Upper lobe of left lung (tissue), 6 donors: ENCODE measurements at regions not wholly inside any gene's neighbourhood (a gene's known extent, or its start where the extent isn't known, plus 50 kb on each side); places are given as distances from the start of the nearest gene placed in this dataset.

Experiments
- ATAC-seq, 2 donors: fragments of 200-7000 bp; cut with Tn5 transposase; one replicate each; pipeline ENCODE4 v1.9.1; 2022; ENCODE audit warnings: mild to moderate bottlenecking in 2 of 2, moderate library complexity in 2 of 2; ENCODE audit not compliant: low FRiP score in 2 of 2
- DNase-seq, 2 donors: peaks; one replicate each; pipeline ENCODE4 v3.0.0-alpha.2; 2019 to 2020
- H3K27ac ChIP-seq, 4 donors: fragments of 200-600 bp; sonication (generic); one replicate each; pipeline ENCODE4 v1.5.1; 2016 to 2019
- H3K27me3 ChIP-seq, 4 donors: fragments of 200-600 bp; sonication (generic); one replicate each; pipeline ENCODE4 v1.5.1; 2017 to 2019
- H3K36me3 ChIP-seq, 4 donors: fragments of 200-600 bp; sonication (generic); one replicate each; pipeline ENCODE4 v1.5.1; 2016 to 2019
- H3K4me1 ChIP-seq, 4 donors: fragments of 200-600 bp; sonication (generic); one replicate each; pipeline ENCODE4 v1.5.1; 2018 to 2019
- H3K4me3 ChIP-seq, 4 donors: fragments of 200-600 bp; sonication (generic); one replicate each; pipeline ENCODE4 v1.5.1; 2017 to 2019; ENCODE audit warnings: mild to moderate bottlenecking in 2 of 4, moderate library complexity in 1 of 4
- H3K9me3 ChIP-seq, 4 donors: fragments of 200-600 bp; sonication (generic); one replicate each; pipeline ENCODE4 v1.5.1; 2018 to 2019
- EP300 ChIP-seq, 4 donors: sonication (generic); formaldehyde crosslinking; IDR thresholded peaks; one replicate each; pipeline ENCODE4 v1.5.1; 2017; ENCODE audit warnings: antibody characterized with exemption in 4 of 4, control low read depth in 2 of 4
- POLR2A ChIP-seq, 4 donors: fragments of 450-650 bp; IDR thresholded peaks; one replicate each; pipeline ENCODE4 v1.5.1; 2016 to 2017; ENCODE audit warnings: antibody characterized with exemption in 4 of 4, mild to moderate bottlenecking in 2 of 4
- POLR2AphosphoS5 ChIP-seq, 2 donors: sonication (generic); formaldehyde crosslinking; IDR thresholded peaks; one replicate each; pipeline ENCODE4 v1.5.1; 2017; ENCODE audit warnings: antibody characterized with exemption in 2 of 2
- WGBS, 2 donors: methylation state at CpG; one replicate each; pipeline ENCODE4 v1.1.5; 2017 to 2018; 5-methylcytosine and 5-hydroxymethylcytosine counted together
- TF ChIP-seq, protein P1 (sequence below), 6 experiments: fragments of 450-650 bp in 4 of 6; fragments of 200-600 bp in 2 of 6; sonication (generic) in 2 of 6; IDR thresholded peaks; one replicate each; pipeline ENCODE4 v1.5.1; 2016 to 2019; ENCODE audit warnings: antibody characterized with exemption in 6 of 6
- donor health status: DM: no; HTN: no; CAD: no; lungs with moderate emphysema.
- donor health status: DM: no; HTN: yes; CAD: no; lungs with severe emphysema.

DNA sequence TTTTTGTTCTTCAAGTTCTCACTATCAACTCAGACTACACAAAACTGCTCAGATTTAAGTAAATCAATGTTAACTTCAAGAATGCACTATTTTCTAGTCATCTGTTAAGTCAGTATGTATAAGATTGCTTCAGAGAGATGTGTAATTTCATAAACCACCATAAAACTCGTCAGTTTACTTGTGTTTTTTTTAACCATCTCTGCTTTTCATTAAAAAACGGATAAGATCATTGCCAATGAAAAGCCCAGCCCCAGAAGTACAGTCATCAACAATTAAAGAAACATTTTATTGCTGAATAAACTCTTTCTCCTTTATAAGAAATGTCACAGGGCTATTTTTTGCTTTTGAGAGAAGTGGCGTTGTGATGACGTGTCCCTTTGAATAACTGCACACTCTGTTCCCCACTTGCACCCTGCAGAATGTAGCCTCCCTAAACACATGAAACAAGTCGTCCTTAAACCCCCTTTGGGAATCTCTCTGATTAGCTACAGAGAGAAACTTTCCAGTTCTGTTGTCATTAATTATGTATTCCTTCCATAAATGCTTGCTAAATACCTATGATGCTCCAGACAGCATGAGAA, 202.7 kb upstream of the FOXD3 start:
- H3K4me3 ChIP-seq = no peak overlapping the region
- H3K27ac ChIP-seq = no peak overlapping the region
- ATAC-seq (no peak), DNase-seq (no peak)
- WGBS, 2 donors = 72 to 80% methylated on average over 5 of the region's 5 CpGs
- H3K9me3 ChIP-seq = no peaks in the 10 kb centered on the region
- TF ChIP-seq, protein P1, sequence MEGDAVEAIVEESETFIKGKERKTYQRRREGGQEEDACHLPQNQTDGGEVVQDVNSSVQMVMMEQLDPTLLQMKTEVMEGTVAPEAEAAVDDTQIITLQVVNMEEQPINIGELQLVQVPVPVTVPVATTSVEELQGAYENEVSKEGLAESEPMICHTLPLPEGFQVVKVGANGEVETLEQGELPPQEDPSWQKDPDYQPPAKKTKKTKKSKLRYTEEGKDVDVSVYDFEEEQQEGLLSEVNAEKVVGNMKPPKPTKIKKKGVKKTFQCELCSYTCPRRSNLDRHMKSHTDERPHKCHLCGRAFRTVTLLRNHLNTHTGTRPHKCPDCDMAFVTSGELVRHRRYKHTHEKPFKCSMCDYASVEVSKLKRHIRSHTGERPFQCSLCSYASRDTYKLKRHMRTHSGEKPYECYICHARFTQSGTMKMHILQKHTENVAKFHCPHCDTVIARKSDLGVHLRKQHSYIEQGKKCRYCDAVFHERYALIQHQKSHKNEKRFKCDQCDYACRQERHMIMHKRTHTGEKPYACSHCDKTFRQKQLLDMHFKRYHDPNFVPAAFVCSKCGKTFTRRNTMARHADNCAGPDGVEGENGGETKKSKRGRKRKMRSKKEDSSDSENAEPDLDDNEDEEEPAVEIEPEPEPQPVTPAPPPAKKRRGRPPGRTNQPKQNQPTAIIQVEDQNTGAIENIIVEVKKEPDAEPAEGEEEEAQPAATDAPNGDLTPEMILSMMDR (IDR thresholded peaks at IDR 0.05) = no peak
- no peak for TF ChIP-seq EP300 (IDR thresholded peaks at IDR 0.05)
- no peak for TF ChIP-seq POLR2A (IDR thresholded peaks at IDR 0.05)
- no peak for TF ChIP-seq POLR2AphosphoS5 (IDR thresholded peaks at IDR 0.05)
- no peaks in the 10 kb centered on the region for H3K36me3 ChIP-seq
- H3K4me1 ChIP-seq = no peaks in the 10 kb centered on the region
- H3K27me3 ChIP-seq = no peaks in the 10 kb centered on the region

GRCh38 chr1:63122079-63122478, 200.3 kb upstream of the FOXD3 start:
- no peaks in the 10 kb centered on the region for H3K27me3 ChIP-seq
- no peak for TF ChIP-seq EP300 (IDR thresholded peaks at IDR 0.05)
- TF ChIP-seq POLR2A (IDR thresholded peaks at IDR 0.05) = no peak
- no peak for TF ChIP-seq POLR2AphosphoS5 (IDR thresholded peaks at IDR 0.05)
- H3K27ac ChIP-seq = no peak overlapping the region
- H3K4me1 ChIP-seq = peaks cover 0 to 7% (median 2%) of the 10 kb centered on the region in 4 donors
- no peaks in the 10 kb centered on the region for H3K9me3 ChIP-seq
- no peak for ATAC-seq
- no peak for DNase-seq
- H3K4me3 ChIP-seq = no peak overlapping the region
- H3K36me3 ChIP-seq = no peaks in the 10 kb centered on the region
- 43 to 46% methylated on average over 9 of the region's 9 CpGs for WGBS, 2 donors

GRCh38 chr1:63124666-63125191, 197.6 kb upstream of the FOXD3 start:
- WGBS, 2 donors = 56 to 66% methylated on average over 3 of the region's 3 CpGs
- peaks cover 0 to 7% (median 2%) of the 10 kb centered on the region in 4 donors for H3K4me1 ChIP-seq
- TF ChIP-seq, protein P1 (IDR thresholded peaks at IDR 0.05) = no peak
- TF ChIP-seq EP300 (IDR thresholded peaks at IDR 0.05) = no peak
- no peak for TF ChIP-seq POLR2AphosphoS5 (IDR thresholded peaks at IDR 0.05)
- H3K9me3 ChIP-seq = no peaks in the 10 kb centered on the region
- no peaks in the 10 kb centered on the region for H3K36me3 ChIP-seq
- H3K4me3 ChIP-seq = no peak overlapping the region
- H3K27ac ChIP-seq = no peak overlapping the region
- no peaks in the 10 kb centered on the region for H3K27me3 ChIP-seq
- no peak for DNase-seq
- peak in 1 of 2 donors; percentile 77 for ATAC-seq

DNA sequence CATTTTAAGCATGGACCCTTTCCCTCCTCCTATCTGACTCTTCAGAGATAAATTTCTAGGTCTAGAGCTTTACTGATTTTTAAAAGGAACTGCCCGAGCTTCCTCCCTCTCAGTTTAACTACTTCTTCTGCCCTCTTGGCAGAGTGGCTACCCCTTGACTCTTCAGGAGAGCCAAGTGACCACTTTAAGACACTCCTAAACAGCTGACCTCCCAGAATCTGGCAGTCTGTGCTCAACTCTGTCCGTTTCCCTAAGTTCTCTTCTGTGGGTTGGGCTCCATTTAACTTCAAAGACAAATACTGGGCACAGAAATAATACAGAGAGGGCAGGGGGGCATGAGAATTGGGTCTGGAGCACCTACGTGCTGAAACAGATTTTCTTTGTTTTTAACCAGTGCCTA, 196.3 kb upstream of the FOXD3 start:
- ATAC-seq (peak; percentile 50 to 69), DNase-seq (peak in 1 of 2 donors; percentile 51)
- Histone ChIP-seq H3K4me3 (no peak overlapping the region), H3K4me1 (peaks cover 0 to 7% (median 2%) of the 10 kb centered on the region in 4 donors), H3K27me3 (no peaks in the 10 kb centered on the region), H3K27ac (no peak overlapping the region), H3K9me3 (no peaks in the 10 kb centered on the region), H3K36me3 (no peaks in the 10 kb centered on the region)
- 46 to 54% methylated on average over 3 of the region's 3 CpGs for WGBS, 2 donors
- TF ChIP-seq EP300 (IDR thresholded peaks at IDR 0.05) = no peak
- TF ChIP-seq POLR2AphosphoS5 (IDR thresholded peaks at IDR 0.05) = no peak
- TF ChIP-seq, protein P1 (IDR thresholded peaks at IDR 0.05) = no peak
- no peak for TF ChIP-seq POLR2A (IDR thresholded peaks at IDR 0.05)

DNA sequence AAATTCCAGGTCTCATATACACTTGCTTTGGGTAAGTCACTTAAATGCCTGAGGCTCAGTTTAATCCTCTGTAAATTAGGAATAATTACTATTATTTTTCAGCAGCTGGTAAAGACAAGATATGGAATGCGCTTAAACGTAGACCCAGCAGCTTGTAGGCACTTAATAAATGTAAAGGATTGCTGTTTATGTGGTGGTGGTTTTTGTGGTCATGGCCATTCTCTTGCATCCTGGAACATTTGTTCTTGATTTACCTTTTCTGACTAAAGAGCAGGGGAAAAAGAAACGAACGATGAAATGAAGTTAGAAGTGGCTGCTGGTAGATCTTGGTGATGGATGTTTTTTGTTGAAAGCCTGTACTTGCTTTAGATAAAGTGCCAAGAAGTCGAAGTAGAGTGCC, 195.0 kb upstream of the FOXD3 start:
- Histone ChIP-seq H3K4me3 (no peak overlapping the region), H3K9me3 (no peaks in the 10 kb centered on the region), H3K36me3 (no peaks in the 10 kb centered on the region), H3K27me3 (no peaks in the 10 kb centered on the region), H3K4me1 (peaks cover 0 to 7% (median 2%) of the 10 kb centered on the region in 4 donors), H3K27ac (no peak overlapping the region)
- WGBS, 2 donors = 58 to 67% methylated on average over 5 of the region's 5 CpGs
- ATAC-seq (no peak), DNase-seq (no peak)
- no peak for TF ChIP-seq POLR2A (IDR thresholded peaks at IDR 0.05)
- TF ChIP-seq, protein P1 (IDR thresholded peaks at IDR 0.05) = no peak
- TF ChIP-seq POLR2AphosphoS5 (IDR thresholded peaks at IDR 0.05) = no peak
- TF ChIP-seq EP300 (IDR thresholded peaks at IDR 0.05) = no peak
